Mesenteric fat pad (tissue), 1 donor: ENCODE measurements at regions not wholly inside any gene's neighbourhood (a gene's known extent, or its start where the extent isn't known, plus 50 kb on each side); places are given as distances from the start of the nearest gene placed in this dataset.
A peak's percentile ranks its signal among the peaks of the same experiment; 100 is the strongest.

Source experiments
- DNase-seq: peaks from one replicate; pipeline ENCODE4 v3.0.0-alpha.2; 2020; ENCODE audit warnings: low spot score
- donor health status: DM: yes; HTN: yes; CAD: no.

DNA sequence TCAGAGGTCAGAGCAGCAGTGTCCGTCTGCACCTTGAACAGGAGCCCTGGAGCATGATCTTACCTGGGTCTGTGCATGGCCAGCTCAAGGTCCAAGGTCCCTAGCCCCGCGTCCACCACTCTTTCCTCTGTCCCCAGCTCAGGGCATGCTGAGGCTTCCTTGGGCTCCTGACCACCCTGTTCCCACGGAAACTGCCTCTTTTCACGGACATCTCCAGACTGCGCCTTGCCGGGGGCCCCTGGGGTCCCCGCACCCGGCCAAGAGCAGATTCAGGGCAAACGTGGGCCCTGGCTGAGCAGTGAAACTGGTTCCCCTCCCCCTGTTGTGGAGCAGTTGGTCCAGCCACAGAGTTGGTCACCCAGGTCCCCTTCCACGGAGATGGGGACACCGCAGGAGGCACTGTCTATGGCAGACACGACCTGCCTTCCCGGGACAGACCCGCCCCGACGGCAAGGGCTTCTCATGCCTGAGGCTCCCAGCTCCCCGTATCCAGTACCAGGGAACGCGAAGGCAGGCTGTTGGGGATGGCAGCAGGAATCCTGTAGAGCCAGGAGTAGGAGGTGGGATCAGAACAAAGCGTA is 217.4 kb upstream of the PPP2R2D start:
- DNase-seq, result peak; percentile 85

DNA sequence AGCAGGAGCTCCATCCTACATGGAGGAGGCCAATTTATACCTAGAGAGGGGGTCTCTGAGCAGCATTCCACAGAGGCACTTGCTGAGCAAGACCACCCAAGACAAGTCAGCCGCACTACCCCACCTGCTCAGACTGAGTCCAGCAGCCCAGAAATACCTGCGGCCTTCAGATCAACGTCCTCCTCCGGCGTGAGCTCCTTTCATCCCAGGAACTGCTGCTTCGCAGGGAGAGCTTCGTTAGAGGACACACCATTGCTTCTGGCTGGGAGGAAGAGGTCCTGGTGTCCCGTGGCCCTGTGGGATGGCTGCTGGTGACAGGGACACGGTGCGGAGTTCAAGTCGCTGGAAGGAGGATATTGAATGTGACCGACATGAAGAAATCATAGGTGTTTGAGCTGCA is 216.9 kb upstream of the PPP2R2D start:
- DNase-seq, result peak; percentile 51

DNA sequence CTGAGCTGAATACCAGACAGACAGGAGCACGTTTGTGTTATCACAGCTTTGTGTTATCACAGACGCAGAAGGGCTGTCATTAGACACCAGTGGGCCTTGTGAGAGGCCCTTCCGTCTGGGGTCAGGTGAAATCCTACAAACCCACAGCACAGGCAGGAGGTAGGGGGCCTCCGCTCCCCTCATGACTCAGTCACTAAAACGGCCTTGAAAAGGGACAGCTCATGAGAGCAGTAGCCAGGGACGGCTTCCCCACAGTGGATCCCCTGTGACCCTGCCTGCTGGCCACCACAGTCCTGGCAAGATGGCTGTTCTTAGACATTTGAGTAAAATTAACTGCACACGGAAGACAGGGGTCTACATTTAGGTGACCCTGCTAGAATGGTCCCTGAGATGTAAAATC is 215.8 kb upstream of the PPP2R2D start:
- DNase-seq, result peak; percentile 81

DNA sequence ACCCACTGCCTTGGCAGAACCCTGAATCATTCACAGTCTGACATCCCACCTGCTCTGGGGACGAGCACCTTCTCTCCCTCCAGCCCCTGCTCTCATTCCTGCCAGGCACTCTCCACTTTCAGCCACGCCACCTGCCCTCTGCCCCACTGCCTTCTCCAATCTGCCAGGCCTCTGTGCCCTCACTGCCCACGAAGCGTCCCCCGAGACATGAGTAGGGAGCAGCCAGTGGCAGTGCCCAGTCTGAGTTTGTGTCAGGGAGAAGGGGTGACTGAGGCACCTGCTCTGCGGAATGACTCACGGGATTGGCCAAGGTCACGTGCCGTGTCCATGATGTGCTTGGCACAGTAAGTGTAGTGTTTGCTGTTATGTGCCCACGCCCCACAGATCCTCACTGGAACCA is 215.2 kb upstream of the PPP2R2D start:
- peak; percentile 60 for DNase-seq

DNA sequence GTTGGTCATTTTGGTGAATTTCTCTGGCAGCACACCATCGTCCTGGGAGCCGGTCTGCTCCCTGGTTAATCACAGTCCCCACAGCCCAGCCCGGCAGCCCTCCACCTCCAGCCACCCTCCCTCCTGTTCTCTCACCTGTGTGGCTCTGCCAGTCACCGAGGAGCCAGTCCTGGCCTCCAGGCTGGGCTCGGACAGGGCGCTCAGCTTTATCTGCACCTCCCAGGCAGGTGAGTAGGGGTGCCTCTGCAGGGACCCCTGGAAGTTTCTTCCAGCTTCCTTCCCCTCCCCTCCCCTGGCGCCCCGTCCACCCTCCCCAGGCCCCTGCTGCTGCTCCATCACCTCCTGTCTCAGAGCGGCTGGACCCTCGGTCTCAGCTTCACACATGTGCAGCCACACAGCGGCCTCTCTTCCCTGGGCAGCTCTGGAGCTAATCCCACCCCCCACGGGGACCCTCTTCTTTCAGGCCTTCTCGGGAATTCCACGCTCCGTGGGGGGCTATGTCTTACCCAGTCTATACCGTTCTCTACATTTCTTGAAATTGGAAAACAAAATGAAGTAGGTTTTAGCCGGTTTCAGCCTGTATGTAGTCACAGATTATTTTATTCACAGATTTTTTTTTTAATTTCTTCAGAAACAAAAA is 213.9 kb upstream of the PPP2R2D start:
- DNase-seq, result no peak

DNA sequence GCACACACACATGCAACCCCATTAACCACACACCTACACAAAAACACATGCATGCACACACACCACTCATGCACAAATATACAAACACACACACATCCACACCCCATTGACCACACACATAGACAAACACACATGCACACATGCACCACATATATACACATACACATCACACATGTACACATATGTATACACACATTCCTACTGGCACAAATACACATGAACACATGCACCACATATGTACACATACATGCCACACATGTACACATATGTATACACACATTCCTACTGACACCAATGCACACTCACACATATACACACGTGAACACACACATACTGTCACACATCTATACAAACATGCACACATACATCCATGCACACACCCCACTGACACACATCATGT is 212.5 kb upstream of the PPP2R2D start:
- no peak for DNase-seq

DNA sequence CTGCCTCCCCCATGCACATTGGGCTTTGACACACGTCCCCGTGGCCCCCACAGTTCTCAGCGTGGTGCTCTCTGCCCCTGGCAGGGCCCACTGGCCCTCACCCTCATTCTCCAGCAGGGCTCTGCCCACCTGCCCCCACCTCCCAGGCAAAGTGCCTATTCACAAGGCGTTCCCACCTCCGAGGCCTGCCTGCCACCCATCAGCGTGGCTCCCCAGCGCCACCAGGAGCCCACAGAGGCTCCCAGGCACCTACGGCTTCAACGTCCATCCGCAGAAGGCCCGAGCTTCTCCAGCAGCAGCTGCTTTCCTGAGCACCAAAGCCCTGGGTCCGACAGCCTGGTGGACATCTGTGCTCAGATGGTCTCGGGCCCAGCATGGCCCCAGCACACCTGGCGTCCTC is 211.8 kb upstream of the PPP2R2D start:
- peak; percentile 62 for DNase-seq

DNA sequence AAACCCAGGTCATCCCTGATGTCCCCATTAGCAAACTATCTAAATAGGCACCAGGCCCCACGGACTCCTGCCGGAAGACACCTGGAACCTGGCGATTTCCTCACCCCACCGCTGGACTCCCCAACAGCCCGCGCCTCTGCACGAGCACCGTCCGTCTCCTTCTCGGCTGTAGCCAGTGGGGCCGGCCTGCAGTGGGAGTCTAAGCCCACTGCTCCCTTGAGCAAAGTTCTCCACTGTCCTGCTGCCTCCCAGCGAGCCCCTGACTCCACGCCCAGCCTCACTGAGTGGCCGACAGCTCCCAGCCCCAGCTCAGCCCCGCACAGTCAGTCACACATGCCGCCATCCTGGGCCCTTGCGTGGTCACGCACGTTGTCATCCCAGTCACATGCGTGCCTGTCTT is 211.3 kb upstream of the PPP2R2D start:
- DNase-seq, result no peak

DNA sequence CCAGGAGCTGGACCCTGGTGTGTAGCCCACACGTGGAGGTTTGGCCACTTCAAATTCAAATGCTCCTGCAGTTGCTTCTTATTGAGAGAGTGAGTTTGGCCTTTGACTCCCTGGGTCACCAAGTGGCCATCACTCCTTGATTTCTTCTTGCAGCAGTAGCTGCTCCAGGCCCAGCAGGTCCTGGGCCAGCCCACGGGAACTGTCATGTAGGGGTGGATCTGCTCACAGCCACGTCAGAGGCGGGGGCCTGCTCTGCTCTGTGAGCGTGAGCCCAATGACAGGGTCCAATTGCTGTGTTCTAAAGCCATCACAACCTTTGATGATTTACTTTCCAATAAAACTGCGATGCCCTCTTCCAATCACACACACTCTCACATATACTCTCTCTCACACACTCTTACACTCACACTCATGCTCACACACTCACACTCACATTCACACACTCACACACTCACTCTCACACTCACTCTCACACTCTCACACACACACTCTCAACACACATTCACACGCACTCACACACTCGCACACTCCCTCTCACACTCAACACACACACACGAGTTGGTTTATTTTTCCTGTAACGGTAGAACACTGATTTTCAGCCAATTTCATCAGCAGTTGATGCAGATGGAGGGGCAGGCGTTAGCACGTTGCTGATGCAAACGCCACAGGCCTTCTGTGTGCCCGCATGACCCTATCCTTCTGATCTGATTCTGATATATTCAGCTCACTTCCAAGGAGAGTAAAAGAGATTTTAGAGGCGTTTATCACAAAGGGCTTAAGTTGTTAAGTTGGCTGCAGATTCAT is 210.7 kb upstream of the PPP2R2D start:
- DNase-seq, result no peak

DNA sequence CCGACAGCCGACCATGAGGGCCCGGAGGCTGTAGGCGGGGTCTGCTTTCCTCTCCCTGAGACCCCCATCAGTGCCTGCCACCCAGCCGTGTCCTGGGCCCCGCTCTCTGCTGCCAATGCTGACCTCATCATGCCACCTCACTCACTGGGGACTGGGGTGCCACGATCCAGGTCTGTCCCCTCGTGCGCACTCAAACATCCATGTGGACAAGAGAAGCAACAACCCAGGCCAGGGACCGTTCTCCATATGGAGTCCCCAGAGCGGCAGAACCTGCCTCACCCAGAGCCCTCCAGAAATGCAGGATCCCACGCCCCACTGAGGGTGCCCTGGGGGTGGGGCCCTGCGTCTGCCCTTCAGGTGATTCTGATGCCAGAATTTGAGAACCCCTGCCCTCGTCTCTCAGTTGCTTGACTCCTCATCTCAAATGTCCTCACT is 210.0 kb upstream of the PPP2R2D start:
- peak; percentile 74 for DNase-seq

DNA sequence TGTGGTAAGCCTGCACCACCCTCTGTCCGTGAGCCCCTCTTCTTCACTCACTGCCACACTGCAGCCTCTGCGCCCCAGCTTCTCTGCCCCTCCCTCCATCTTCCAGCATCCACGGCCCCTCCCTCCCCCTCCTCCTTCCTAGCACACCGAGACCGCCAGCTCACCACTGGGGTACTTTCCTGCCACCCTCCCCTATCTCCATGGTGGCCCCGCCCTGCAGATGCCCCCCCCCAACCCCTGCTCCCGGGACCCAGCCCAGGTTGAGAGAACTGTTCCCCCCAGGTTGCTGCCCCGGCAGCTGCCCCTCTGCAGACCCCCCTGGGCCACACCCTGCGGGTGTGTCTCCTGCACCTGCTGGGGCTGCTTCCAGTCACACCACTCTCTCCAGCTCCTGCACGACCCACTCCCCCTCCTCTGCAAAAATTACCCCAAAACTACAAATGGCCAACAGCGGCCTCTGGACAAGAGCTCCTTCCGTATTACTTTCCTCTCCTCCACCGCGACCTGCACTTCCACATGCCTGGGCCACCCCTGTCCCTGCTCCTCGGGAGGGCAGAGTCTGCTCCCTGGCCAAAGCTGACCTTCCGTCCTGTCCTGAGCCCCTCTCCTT is 209.2 kb upstream of the PPP2R2D start:
- DNase-seq, result peak; percentile 65

DNA sequence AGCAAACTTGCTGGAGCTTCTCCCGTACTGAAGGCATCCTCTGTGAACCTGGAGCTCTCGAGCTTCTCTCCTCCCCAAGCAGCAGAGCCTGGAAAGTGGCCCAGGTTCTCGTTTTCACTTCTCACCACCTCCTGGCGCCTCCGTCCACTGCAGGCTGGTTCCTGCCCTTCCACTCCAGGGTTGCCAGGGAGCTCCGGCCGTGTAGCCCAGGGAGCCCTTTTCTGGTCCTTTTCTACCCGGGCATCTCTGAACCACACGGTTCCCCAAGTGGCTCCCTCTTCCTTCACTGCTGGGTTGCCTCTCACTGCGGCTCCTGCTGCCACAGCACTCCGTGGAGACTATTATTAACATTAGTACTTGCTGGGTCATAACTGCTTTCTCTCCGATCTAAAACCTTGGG is 208.6 kb upstream of the PPP2R2D start:
- DNase-seq, result peak; percentile 82

DNA sequence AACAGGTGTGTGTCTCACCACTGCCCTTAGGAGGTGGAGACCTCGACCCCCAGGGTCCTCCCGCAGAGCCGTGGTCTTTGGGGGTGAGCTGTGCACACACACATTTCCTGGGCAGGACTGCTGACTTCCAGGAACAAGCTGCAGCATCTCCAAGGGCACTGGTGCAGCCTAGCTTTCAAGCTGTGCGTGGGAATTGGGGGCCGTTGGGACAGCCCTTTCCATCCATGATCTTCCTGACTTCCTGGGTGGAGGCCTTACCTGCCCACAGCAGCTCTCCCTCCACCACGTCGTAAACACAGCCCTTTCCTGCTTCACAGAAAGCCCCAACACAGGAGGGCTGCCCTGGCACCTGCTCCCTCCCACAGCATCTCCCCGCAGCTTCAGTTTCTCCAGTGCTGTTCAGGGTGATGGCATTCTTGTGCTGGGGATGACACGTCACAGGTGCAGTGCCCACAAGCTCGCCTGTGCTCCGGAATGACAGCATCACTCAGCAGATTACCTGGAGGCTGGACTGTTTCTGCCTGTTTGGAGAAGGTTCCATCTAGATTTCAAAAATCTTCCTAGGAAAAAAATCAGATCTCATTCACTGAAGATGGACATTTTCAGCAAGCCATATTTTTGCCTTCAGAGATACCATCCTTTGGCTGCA is 208.0 kb upstream of the PPP2R2D start:
- peak; percentile 41 for DNase-seq

DNA sequence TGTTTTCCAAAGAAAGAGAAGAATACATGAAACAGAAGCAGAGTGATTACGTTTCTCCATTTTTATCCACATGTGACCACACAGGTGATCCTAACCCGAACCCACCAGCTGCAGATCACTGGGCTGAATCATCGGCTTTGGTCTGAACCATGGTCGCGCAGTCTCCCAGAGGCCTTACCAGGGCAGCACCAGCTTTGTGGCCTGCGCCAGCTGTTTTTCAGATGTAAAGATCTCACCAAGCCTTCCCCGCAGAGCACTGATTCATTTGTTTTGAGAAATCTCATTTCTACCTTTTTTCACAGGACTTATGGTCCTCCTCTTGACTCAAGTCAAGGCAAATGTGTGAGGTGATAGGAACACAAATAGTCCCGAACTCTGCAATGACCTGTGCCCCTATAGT is 207.0 kb upstream of the PPP2R2D start:
- DNase-seq, result peak; percentile 74

DNA sequence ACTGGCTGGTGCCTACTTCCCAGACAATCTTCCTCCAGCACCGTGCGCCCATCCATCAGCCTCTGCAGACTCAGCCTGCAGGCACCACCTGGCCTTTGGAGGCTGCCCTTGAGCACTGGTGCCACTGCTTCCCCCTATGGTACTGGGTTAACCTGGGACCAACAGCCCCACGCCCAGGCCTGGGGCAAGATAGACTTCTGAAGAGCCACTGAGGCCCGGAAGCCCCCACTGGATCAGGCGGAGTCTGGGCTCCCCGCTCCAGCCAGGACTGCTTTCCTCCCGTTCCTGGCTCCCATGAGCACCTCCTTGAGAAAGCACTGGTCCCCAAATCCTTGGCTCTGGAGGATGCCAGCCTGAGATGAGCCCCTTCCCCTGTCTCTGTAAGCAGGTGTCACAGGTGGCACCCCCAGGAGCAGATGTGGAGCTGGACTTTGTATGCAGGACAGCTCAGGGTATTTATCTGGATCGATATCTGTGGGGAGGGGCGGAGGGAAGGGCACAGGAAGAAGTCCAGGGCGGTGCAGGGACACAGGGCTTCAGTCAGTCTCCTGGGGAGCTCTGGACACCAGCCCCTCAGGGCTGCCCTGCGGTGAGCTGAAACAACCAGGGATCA is 206.5 kb upstream of the PPP2R2D start:
- DNase-seq, result peak; percentile 59

DNA sequence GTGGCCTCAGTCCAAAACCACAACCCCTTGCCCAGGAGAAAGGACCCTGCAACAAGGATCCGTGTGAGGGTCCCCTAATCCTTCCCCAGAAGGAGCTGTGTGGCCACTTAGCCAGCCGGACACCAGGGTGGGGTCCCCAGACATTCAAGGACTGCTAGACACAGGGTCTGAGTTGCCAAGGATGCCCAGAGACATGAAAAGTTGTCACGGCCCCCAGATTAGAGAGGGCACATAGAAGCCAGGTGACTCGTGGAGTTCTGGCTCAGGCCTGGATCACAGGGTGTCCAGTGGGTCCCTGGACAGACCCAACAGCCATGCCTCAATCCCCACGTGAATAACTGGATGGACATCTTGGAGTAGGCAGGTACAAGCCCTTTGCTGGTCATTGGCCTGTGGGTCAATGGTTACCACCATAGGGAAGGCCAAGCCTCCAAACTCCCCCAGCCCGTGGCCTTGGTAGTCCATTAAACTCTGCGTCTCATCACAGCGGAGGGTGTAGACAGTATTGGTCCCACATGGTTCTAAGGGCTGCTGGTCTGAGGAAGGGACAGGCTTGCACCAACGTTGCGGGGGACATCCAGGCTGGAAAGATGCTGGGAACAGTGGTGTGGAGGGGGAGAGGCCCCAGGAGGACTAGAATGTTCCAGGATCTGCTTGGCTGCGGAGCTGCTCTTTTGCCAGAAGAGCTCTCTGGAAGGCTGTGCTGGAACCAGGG is 205.9 kb upstream of the PPP2R2D start:
- DNase-seq, result peak; percentile 49

DNA sequence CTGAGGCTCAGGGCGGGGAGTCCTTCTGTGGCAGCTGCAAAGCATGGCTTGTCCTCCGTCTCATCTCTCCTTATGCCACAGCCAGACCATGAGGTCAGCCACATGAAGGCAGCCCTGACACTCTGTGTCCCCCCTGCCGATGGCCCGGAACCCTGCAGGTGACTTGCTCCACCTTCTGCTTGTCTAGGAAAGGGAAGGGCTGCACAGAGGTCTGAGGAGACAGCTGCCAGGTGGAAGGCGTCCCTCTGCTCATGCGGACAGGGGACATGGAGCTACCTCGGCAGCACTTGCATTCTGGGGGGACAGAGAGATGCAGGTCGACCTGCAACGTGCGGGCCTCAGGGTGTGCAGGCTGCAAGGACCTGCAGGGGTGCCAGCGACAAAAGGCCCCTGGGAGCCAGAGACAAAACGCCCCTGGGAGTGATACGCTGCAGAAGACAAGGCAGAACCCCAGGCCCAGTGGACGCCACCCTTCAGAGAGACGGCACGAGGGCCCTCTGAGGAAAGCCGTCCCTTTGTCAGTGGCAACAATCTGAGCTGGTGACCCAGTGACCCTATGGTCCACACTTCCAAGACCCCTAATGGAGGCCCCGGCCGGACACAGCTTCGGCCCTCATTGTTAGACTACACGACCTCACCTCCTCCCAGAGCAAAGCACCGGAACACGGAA is 205.2 kb upstream of the PPP2R2D start:
- DNase-seq, result peak; percentile 85

DNA sequence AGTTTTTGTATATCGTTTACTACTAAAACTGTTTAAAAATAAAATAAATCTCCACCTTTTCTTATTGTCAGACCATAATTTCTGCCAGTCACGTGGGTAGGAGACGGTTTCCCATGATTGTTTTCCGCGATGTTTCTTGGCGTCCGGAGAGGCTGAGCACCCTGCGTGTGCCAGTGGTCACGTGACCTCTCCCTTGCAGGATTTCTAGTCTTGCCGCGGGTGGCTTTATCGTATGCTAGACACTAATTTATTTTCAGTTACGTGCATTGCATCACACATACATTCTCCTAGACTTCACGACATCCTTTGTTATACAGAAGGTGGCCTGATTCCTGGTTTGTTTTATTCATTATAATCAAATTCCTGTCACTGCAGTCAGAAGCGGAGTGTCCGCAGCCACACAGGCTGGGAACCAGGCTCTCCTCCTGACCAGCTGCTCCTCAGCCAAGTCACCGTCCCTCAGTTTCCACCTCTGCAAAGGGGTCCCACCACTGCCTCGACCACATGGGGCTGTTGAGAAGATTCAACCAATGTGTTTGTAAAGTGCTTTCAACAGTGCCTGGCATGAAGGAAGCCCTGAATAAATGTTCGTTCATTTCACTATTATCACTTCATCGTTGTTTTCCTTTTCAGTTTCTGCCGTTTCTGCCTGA is 203.2 kb upstream of the PPP2R2D start:
- no peak for DNase-seq

DNA sequence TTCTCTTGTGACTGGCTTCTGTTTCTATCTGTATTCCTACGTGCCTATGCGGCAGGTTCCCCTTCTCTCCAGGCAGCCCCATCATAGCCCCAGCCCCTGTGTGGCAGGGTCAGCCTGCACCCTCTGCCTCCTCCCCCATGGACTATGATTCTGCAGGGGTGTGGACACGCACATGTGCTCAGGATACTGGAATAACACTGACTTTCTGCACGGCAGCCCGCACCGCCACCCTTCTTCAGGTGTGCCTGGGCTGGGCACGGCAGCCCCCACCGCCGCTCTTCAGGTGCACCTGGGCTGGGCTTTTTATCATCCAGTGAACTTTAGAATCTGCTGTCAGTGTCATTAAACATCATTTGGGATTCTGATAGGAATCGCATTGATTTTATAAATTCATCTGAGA is 202.6 kb upstream of the PPP2R2D start:
- DNase-seq, result peak; percentile 67
